ENCODE measurements at regions not wholly inside any gene's neighbourhood (a gene's known extent, or its start where the extent isn't known, plus 50 kb on each side); places are given as distances from the start of the nearest gene placed in this dataset.
"Not testable (repeated sequence)": the region's sequence is repeated elsewhere in the genome, so short reads cannot be mapped to it uniquely, and the experiment has no call there.

DNA sequence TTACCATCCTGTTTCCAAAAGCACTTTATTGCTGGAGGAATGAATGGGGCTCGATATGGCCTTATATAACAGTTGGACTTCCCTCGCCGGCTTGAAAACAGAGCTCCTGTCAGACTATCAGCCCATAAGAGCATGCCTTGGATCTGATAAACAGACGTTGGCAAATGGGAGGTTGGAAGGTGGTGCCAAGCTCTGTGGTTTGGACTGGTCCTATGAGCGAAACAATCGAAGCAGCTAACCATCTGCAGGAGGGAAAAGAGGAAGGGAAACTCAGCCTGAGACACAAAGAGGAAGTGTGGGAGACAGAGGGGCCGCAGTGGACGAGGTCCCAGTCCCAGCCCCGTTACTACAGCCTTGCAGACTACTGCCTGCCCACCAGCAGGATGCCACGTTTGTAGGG lies 92.9 kb downstream of the TFAP2C start:
- intact Hi-C loops (cut with DNase I, micrococcal nuclease) = no loop called here
- ATAC-seq (no peak), DNase-seq (peak in 1 of 2 donors; percentile 15)

GRCh38 chr20:56723331-56723730 lies 94.2 kb downstream of the TFAP2C start:
- intact Hi-C loops (cut with DNase I, micrococcal nuclease) = no loop called here
- no peak for DNase-seq
- ATAC-seq = no peak

DNA sequence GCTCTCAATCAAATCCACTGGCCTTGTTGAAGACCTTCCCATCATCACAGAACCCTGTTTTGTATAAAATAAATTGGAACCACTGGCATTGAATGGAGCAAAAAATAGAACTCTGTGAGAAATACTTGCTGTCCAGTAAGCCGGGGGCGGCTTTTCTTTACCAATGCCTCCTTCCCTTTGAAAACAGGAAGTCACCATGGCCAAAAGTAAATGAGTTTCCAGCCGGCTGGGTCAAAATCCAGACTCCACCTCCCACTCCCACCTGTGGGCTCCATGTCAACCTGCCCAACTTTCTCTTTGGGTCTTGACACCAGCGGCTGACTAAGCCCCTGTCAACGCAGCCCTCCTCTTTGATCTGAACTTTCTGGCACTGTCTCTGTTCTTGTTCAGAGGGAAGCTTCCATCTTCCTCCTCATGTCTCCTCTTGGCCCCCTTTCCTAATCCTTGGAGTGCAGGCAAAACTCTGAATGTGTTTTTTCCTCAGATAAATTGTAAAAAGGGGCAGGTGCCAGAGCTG lies 95.2 kb downstream of the TFAP2C start:
- DNase-seq = no peak
- no peak for ATAC-seq
- intact Hi-C loops (cut with DNase I, micrococcal nuclease) = no loop called here

DNA sequence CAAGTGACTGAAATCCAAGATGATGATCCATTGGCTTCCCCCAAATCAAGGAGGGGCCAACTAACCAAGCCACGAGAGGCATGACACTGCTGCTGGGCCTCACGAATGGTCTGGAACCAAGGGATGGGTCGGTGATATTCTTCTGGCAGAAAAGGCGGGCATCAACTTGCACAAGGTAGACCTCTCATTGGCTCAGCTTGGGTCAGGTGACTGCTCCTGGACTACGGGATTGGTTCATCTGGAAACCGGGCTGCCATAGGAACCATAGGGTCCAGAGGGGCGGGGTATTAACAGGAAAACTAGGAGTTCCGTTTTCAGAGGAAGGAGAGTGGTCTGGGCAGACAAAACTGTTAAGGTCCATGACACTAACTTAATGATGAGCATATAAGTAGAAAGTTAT lies 100.9 kb downstream of the TFAP2C start:
- intact Hi-C loops (cut with DNase I, micrococcal nuclease) = no loop called here
- ATAC-seq (no peak), DNase-seq (no peak)

DNA sequence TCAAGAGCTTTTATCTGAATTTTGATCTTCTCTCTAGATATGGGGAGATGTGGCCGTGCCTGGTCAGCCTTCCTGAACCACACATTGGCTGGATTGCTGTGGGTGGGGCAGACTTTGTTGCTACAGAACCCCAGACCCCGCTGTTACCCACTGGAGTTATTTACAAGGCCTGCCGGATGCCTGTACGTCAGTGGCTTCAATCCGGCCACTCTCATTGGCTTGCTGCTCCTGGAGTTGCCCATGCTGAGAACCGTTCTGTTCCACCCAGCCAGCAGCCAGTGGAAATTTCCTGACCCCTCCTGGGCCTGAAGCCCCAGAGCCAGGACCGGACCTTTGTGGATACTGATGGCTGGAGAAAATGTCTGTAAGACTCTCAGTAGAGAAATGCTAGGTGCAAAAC lies 101.9 kb downstream of the TFAP2C start:
- intact Hi-C loops (cut with DNase I, micrococcal nuclease) = no loop called here
- ATAC-seq (no peak), DNase-seq (no peak)

DNA sequence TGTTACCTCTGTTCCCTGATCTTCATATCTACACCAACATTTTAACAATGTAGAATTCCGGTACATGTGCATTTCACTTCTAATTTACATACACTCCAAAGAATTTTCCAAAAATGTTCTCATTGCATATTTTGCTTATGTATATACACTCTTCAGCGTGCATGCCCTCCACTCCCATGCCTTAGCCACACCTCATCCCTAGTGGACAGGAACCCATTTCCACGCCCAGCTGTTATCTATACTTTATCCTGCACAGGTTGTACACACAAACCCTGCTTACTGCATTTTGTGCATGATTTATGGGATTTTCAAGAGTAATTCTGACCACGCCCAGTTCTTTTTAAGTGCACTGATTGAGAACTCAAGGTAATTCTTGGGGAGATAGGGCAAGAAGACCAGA lies 102.4 kb downstream of the TFAP2C start:
- intact Hi-C loops (cut with DNase I, micrococcal nuclease) = no loop called here
- ATAC-seq (peak; percentile 78), DNase-seq (no peak)

- DNase-seq = no peak
- intact Hi-C loops (cut with DNase I, micrococcal nuclease) = no loop called here
- ATAC-seq = no peak
These were observed 104.9 kb downstream of the TFAP2C start for GRCh38 chr20:56733967-56734366.

GRCh38 chr20:56735084-56735642 lies 106.1 kb downstream of the TFAP2C start:
- DNase-seq (peak in 1 of 2 donors; percentile 40), ATAC-seq (no peak)
- intact Hi-C loops (cut with DNase I, micrococcal nuclease) = no loop called here

GRCh38 chr20:56736285-56736857 lies 107.3 kb downstream of the TFAP2C start:
- intact Hi-C loops (cut with DNase I, micrococcal nuclease) = no loop called here
- ATAC-seq = no peak
- no peak for DNase-seq

GRCh38 chr20:56744325-56744821 lies 115.3 kb downstream of the TFAP2C start:
- DNase-seq; intact Hi-C loops (cut with DNase I, micrococcal nuclease); ATAC-seq: not testable (repeated sequence)

DNA sequence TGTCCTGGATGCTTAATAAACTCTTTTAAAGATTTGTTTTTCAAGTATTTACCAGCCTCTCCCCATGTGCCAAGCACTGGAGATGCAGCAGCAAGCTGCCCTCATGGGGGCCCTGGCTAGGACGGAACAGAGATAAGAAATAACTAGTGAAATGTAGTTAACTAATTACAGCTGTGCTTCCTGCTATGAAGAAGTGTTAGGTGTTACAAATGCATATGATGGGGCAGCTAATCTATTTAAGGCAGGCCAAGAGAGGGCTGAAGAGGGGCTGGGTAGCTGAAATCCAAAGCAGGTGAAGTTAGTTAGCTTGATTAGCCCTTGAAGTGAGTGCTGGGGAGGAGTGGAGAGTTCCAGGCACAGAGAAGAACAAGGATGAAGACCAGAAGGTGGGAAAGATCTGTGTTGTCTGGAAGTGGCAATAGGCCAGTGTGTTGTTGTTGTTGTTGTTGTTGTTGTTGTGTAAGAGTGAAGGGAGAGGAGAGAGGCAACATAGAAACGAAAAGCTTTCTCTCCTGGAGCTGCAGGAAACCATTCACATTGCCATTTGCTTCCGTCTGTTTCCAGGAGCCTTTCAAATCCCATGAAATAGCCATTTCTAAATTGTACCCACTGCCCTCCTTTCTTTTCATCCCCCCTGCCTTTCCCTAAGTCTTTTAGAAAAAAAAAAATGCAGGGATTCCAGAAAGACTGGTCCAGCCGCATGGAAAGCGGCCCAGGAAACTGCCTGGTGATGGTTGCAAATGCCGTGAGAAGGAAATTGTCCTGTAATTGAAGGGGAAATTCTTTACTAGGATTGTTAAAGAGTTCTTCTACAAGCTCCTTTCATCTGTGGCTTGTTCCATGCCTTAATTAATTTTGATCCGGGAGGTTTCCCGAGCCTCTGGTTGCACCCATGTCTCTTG lies 119.6 kb downstream of the TFAP2C start:
- intact Hi-C loops (cut with DNase I, micrococcal nuclease) = no loop called here
- ATAC-seq (no peak), DNase-seq (no peak)

DNA sequence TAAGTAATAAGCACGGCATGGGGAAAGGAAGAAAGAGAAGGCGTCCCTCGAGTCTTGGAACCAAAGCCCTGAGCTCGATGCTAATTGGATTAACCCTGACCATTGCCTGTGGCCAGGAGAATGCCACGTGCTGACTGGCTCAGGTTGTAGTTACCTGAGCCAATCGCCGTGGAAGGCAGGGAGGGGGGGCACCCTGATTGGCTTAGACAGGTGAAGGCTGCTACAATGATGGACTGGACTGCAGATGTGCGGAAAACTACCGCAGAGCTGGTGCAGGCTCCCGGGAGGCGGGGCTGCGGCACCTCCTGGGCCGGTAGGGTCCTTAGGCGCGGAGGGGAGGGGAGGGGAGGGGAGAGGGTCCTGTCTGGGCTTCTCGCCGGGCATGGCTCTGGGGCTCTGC lies 121.3 kb downstream of the TFAP2C start:
- ATAC-seq (no peak), DNase-seq (no peak)
- intact Hi-C loops (cut with DNase I, micrococcal nuclease) = no loop called here

DNA sequence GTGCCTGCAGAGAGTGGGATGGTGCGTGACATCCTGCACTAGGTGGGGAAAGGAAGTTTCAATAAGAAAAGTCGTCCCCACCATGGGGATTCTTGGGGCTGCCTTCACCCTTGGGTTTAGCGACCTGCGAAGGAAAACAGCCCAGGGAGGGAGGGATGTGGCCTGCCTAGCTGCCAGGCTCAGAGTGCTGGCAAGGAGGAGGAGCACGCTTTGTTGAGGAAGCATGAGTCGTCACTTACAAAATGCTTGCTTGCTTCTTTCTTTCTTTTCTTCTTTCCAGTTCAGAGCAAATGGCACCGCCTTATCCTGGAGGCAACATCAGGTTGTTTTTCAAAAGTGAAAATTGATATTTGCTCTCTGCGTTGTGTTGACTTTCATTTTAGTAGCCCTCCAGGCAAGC lies 123.2 kb downstream of the TFAP2C start:
- intact Hi-C loops (cut with DNase I, micrococcal nuclease) = no loop called here
- DNase-seq (no peak), ATAC-seq (no peak)

DNA sequence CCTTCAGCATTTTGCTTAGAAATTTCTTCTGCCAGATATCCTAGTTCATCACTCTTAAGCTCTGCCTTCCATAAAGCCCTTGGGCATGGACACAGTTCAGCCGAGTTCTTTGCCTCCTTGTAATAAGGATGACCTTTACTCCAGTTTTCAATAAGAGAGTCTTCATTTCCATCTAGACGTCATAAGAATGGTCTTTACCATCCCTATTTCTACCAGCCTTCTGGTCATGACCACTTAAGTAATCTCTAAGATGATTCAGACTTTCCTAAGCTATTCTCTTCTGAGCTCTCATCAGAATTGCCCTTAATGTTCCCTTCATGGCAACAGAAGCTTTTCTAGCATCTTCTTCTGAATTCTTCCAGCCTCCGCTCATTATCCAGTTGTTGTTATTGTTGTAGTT lies 126.1 kb downstream of the TFAP2C start:
- intact Hi-C loops (cut with DNase I, micrococcal nuclease) = no loop called here
- DNase-seq (no peak), ATAC-seq (no peak)

- DNase-seq; ATAC-seq; intact Hi-C loops (cut with DNase I, micrococcal nuclease): not testable (repeated sequence)
These were observed 127.6 kb downstream of the TFAP2C start for GRCh38 chr20:56756658-56757057.

DNA sequence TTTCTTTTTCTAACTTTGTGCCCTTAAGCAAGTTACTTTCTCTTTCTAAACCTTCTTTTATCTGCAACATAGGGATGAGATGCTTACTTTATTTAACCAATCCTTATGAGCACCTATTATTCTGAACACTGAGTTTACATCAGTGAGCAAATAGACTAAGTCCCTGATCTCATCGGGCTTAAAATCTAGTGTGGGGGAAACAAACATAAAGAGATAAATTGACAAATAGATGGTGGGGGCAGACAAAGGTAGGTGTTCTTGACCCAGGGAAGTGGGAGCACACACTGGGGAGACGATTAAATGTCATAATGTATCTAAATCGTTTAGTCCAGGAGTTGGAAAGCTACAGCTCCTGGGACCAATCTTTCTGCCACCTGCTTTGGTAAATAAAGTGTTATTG lies 129.6 kb downstream of the TFAP2C start:
- intact Hi-C loops (cut with DNase I, micrococcal nuclease) = no loop called here
- ATAC-seq (no peak), DNase-seq (no peak)

GRCh38 chr20:56759741-56760278 lies 130.7 kb downstream of the TFAP2C start:
- ATAC-seq = no peak
- DNase-seq = no peak

GRCh38 chr20:56760610-56761009 lies 131.5 kb downstream of the TFAP2C start:
- ATAC-seq (no peak), DNase-seq (no peak)
- intact Hi-C loops (cut with DNase I, micrococcal nuclease) = no loop called here

More at GRCh38 chr20:56759741-56760278, 130.7 kb downstream of the TFAP2C start:
- intact Hi-C loops (cut with DNase I, micrococcal nuclease) = no loop called here

DNA sequence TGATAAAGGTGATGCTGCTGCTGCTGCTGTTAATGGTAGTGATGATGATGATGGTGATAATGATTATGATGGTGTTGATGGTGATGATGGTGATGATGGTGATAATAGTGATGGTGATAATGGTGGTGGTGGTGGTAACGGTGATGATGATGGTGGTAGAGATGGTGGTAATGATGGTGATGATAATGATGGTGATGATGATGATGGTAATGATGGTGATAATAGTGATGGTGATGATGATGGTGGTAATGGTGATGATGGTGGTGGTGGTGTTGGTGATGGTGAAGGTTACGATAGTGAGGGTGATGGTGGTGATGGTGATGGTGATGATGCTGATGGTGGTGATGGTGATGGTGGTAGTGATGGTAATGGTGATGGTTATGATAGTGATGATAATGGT lies 132.3 kb downstream of the TFAP2C start:
- DNase-seq = no peak
- intact Hi-C loops (cut with DNase I, micrococcal nuclease) = no loop called here
- no peak for ATAC-seq

- intact Hi-C loops (cut with DNase I, micrococcal nuclease) = no loop called here
- ATAC-seq (no peak), DNase-seq (no peak)
These were observed 133.3 kb downstream of the TFAP2C start for GRCh38 chr20:56762401-56762800.

Measured in left colon (tissue), 2 donors.